Islet precursor cell (in vitro differentiated cells): ENCODE measurements at regions not wholly inside any gene's neighbourhood (a gene's known extent, or its start where the extent isn't known, plus 50 kb on each side); places are given as distances from the start of the nearest gene placed in this dataset.

ENCODE experiments used
- DNase-seq: peaks from one replicate; pipeline ENCODE4 v3.0.0-alpha.2; 2018

GRCh38 chr3:187960820-187961219 lies 193.1 kb upstream of the LPP start:
- DNase-seq, result no peak

GRCh38 chr3:187961366-187961765 lies 192.6 kb upstream of the LPP start:
- DNase-seq, result no peak

- no peak for DNase-seq
Measured at GRCh38 chr3:187963003-187963676, 190.8 kb upstream of the LPP start.

DNA sequence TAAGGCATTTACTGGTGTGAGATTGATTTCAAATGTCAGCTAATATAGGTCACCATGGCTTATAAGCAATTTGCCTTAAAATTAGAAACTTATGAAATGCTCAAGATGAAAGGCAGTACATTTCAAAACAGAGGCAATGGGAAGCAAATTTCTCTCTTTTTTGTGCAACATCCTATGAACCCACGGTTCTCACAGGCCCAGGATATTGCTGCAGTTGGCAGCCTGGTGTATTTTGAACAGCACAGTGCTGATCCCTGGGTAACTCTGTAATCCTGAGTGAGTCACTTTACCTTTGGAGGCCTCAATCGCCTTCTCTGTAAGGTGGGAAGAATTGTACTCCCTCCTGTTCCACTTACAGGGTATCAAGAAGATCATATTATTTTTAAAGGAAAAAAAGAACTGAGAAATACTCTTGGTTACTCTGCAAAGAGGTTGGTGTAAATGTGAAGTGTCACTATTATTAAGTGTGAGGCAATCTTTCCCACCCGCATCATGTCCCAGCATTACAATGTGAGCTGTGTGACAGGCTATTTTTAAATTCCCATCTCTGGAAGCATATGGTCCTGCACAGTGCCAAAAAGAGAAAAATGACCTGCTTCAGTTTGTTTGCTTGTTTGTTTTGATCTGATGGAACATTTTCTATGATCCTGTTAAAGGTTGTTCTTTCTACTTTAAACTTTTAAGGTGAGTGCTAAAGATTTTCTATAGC lies 190.1 kb upstream of the LPP start:
- no peak for DNase-seq

DNA sequence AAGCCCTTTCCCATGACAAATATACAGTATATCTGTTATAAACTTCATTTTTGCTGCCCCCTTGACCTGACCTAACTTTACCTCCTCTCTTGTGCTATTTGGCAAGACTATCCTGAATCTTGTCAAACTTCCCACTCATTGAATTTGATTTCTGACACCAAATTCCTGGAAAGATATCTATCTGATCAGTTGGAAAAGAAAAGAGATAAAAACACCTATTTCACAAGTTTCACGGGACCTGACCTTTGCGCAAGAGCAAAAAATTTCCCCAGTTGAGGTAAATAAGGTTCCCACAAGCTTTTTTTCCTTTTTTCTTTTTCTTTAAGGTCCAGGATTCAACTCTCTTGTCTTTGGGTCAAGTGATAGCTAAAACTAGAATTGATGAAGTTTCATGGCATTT lies 189.2 kb upstream of the LPP start:
- DNase-seq, result no peak

GRCh38 chr3:187966096-187966495 lies 187.9 kb upstream of the LPP start:
- DNase-seq, result peak; percentile 4

- DNase-seq, result peak; percentile 25
Measured at GRCh38 chr3:187966636-187967406, 187.1 kb upstream of the LPP start.

GRCh38 chr3:187967993-187968392 lies 186.0 kb upstream of the LPP start:
- DNase-seq, result peak; percentile 81

DNA sequence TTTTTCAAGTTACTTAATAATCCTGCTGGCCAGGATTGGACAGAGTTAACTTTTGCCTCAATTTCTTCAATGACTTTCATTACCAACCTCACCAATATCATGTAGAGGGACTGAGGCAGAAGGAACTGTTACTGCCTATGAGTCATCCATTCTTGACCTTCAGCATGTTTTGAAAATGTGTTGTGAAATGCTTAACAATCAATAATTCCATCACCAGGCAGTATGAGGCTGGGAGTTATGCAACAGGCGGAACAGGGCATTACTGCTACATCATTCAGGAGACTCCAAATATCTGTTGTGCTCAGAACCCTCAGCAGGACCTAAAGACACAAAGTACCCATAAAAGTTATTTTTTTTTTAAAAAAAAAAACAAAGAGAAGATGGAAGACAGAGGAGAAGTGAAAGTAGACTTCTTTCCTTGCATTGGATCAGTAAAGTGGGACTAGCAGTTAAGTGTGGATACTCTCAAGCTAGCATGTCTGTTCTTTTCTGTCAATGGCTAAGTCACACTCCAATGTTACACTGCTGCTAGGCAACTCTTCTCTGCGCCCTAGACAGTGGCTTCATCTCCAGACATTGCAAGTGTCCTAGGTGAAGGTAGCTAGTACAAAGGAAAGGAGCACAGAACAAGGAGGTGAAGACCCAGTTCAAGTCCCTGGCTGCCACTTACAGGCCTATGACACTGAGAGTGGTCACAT lies 184.9 kb upstream of the LPP start:
- peak; percentile 17 for DNase-seq

GRCh38 chr3:187969581-187969950 lies 184.4 kb upstream of the LPP start:
- peak; percentile 13 for DNase-seq

DNA sequence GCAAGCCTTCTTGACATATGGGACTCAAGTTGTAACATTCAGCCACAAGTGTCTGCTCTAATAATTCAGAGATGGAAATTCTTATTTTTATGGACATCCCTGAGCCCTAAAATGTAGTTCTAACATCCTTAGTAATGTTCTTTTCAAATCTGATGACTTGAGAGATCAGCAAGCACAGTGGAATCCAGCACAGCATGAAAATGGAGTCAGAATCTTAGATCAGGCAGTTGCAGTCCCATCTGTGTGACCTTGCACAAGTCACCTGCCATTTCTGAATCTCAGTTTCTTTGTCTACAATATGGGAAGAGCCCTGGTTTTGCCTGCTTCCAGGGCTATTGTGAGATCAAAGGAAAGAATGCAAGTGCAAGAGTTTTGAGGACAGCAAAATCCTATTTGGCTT lies 183.9 kb upstream of the LPP start:
- DNase-seq, result no peak

- peak; percentile 60 for DNase-seq
Measured at GRCh38 chr3:187971629-187972028, 182.3 kb upstream of the LPP start.

DNA sequence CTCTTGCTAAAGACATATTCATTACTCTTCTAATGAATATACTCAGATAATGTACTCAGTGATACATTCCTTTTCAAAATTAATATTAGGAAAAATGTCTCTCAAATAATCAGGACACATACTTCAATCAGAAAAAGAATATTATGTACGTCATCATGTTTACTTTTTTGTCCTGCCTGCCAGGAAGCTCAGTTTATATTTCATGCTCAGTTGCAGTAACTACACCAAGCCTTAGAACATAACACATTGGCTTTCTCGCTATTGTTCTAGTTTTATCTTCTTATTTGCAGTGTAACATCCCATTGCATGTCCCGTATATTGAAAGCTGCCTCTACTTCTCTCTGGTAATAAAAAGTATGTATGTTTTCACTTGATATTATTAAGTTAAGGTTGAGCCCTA lies 181.5 kb upstream of the LPP start:
- no peak for DNase-seq

GRCh38 chr3:187973977-187974870 lies 179.7 kb upstream of the LPP start:
- DNase-seq, result no peak

- DNase-seq, result no peak
Measured at GRCh38 chr3:187974871-187975271, 179.1 kb upstream of the LPP start.

DNA sequence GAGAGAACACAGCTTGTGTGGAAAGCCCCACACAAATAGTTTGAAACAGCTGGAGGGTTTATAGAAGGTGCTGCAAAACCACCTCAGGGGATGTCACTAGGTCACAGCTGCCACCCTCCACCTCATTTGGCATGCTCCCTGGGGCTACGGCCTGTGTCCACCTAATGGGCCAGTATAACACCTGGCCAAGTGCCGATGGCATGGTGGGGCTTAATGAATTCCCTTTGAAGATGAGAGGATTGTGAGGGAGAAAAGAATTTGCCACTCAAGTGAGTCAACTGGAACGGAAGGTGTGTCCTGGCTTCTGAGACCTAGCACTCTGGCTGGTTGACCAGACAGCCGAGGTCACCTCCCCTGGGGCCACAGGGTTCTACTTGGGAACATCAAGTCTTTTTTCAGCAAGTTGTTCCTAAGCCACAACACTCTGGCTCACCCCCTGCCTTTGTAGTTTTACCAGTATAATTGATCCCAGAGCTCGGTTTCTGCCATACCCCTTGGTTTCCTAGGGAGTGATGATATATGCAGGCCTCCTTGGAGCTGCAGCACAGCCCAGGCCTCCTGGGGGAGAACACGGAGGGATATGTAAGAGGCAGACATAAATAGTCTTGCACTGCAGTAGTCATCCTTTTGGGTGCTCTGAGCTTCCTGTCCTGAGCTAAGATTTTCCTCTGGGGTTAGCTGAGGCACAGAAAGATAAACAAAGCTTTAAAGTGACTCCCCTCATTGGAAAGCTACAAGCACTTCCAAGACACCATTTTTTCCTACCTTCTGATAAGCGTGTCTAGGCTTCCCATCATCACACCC lies 178.2 kb upstream of the LPP start:
- DNase-seq, result peak; percentile 92

- DNase-seq, result no peak
Measured at GRCh38 chr3:187976365-187976900, 177.5 kb upstream of the LPP start.

- no peak for DNase-seq
Measured at GRCh38 chr3:187977659-187978058, 176.3 kb upstream of the LPP start.

DNA sequence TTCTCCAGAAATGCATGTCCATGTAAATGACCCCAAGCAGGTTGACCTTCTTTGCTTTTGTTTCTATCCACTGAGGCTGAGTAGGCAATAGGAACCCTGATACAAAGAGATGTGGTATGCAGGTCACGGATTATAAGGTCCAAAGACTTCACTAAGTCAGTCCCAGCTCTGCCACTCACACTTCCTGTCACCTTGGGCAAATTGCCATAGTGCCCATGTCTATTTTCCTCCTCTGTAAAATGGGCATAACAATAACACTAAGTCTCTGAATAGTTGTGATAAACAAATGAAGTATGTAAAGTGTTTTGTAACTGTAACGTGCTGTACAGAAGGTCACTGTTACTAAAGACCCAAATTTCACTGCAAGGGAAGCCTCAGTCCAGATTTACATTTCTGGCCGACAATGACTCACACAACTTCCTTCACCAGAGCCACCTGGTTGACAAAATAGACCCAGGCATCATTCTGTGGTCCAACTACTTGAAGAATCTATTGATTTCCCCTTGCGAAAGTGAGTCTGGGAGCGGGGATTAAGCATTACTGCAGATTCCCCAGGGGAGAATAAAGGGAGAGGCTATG lies 175.4 kb upstream of the LPP start:
- no peak for DNase-seq

- DNase-seq, result no peak
Measured at GRCh38 chr3:187979564-187979963, 174.4 kb upstream of the LPP start.

DNA sequence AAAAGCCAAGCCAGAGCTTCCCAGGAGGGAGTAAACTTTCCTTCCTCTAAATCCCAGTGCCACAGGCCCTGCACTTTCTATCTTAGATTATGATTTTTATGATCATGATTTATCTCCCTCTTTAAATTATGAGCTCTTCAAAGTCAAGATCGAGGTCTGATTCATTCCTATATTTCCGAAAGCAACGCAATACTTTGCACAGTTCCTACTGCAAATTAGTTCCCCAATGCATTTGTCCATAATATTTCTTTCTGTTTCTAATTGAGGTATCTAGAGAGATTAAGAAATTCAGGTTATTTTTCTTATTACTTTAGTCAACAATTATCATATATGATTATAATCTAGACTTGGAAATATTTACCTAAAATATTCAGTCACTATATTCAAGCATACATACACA lies 173.1 kb upstream of the LPP start:
- DNase-seq, result no peak
